Duodenal mucosa (tissue), 2 donors: ENCODE measurements at regions not wholly inside any gene's neighbourhood (a gene's known extent, or its start where the extent isn't known, plus 50 kb on each side); places are given as distances from the start of the nearest gene placed in this dataset.

Experiments
- H3K27ac ChIP-seq: one replicate; pipeline ENCODE4 v1.7.0; 2013; ENCODE audit warnings: low read depth, low read length
- H3K27me3 ChIP-seq, 2 donors: one replicate each; pipeline ENCODE4 v1.7.0; 2013; ENCODE audit warnings: low read length in 2 of 2, control low read depth in 1 of 2; ENCODE audit not compliant: insufficient read depth in 2 of 2, control insufficient read depth in 1 of 2
- H3K36me3 ChIP-seq, 2 donors: one replicate each; pipeline ENCODE4 v1.7.0; 2013; ENCODE audit warnings: low read length in 2 of 2, control low read depth in 1 of 2; ENCODE audit not compliant: insufficient read depth in 2 of 2, control insufficient read depth in 1 of 2
- H3K4me1 ChIP-seq, 2 donors: one replicate each; pipeline ENCODE4 v1.7.0; 2013; ENCODE audit warnings: low read length in 2 of 2, control low read depth in 1 of 2; ENCODE audit not compliant: insufficient read depth in 2 of 2, control insufficient read depth in 1 of 2
- H3K4me3 ChIP-seq, 2 donors: one replicate each; pipeline ENCODE4 v1.7.0; 2013; ENCODE audit warnings: low read length in 2 of 2, low read depth in 1 of 2
- H3K9ac ChIP-seq, 2 donors: one replicate each; pipeline ENCODE4 v1.7.0; 2013; ENCODE audit warnings: low read length in 2 of 2, low read depth in 1 of 2
- H3K9me3 ChIP-seq, 2 donors: one replicate each; pipeline ENCODE4 v1.7.0; 2013; ENCODE audit warnings: low read length in 2 of 2, control low read depth in 1 of 2; ENCODE audit not compliant: control insufficient read depth in 1 of 2

GRCh38 chr1:67582625-67583461 is 102.2 kb upstream of the GADD45A start:
- Histone ChIP-seq H3K9ac (no peak overlapping the region), H3K27ac (no peak overlapping the region), H3K9me3 (no peaks in the 10 kb centered on the region), H3K4me1 (no peaks in the 10 kb centered on the region), H3K4me3 (no peak overlapping the region), H3K27me3 (no peaks in the 10 kb centered on the region), H3K36me3 (no peaks in the 10 kb centered on the region)

GRCh38 chr1:67583462-67583950 is 101.5 kb upstream of the GADD45A start:
- Histone ChIP-seq H3K36me3 (no peaks in the 10 kb centered on the region), H3K27me3 (no peaks in the 10 kb centered on the region), H3K27ac (no peak overlapping the region), H3K4me1 (no peaks in the 10 kb centered on the region), H3K4me3 (no peak overlapping the region), H3K9ac (no peak overlapping the region), H3K9me3 (no peaks in the 10 kb centered on the region)

GRCh38 chr1:67584938-67585337 is 100.1 kb upstream of the GADD45A start:
- H3K4me1 ChIP-seq = no peaks in the 10 kb centered on the region
- no peak overlapping the region for H3K9ac ChIP-seq
- no peaks in the 10 kb centered on the region for H3K36me3 ChIP-seq
- no peaks in the 10 kb centered on the region for H3K27me3 ChIP-seq
- H3K27ac ChIP-seq = no peak overlapping the region
- no peak overlapping the region for H3K4me3 ChIP-seq
- no peaks in the 10 kb centered on the region for H3K9me3 ChIP-seq

- Histone ChIP-seq H3K36me3 (no peaks in the 10 kb centered on the region), H3K4me1 (no peaks in the 10 kb centered on the region), H3K9me3 (no peaks in the 10 kb centered on the region), H3K4me3 (no peak overlapping the region), H3K27me3 (no peaks in the 10 kb centered on the region), H3K9ac (no peak overlapping the region), H3K27ac (no peak overlapping the region)
Measured at GRCh38 chr1:67586596-67586995, 98.4 kb upstream of the GADD45A start.

DNA sequence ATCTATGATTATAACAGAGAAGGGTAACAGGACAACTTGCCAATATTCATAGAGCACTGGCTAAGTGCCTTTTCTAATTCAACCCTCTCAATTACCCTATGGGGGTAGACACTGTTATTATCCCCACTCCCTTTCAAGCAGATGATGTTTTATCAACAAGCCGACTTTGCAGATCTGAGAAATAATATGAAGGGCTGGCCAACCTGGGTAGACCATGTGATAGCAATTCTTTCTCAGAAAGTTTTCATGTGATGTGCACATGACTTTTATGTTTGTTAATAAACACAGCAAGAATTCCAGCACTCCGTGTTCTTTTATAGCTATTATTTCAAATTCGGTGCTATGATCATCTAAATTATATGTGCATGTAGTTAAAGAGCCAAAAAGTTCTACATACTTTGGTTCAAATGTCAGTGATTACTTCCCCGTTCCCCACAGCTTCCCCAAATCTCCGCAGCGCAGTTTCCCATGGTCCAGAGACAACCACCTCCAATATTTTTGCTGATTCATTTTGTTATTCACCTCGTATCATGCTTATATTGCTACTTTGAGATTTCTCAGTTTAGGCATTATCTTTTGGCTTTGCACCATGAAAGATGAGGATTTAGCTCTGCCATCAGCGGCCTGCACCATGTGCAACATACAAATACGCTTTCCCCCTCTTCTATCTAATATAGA is 96.7 kb upstream of the GADD45A start:
- H3K4me1 ChIP-seq = no peaks in the 10 kb centered on the region
- H3K27me3 ChIP-seq = no peaks in the 10 kb centered on the region
- no peak overlapping the region for H3K4me3 ChIP-seq
- no peaks in the 10 kb centered on the region for H3K9me3 ChIP-seq
- H3K27ac ChIP-seq = no peak overlapping the region
- no peak overlapping the region for H3K9ac ChIP-seq
- no peaks in the 10 kb centered on the region for H3K36me3 ChIP-seq

DNA sequence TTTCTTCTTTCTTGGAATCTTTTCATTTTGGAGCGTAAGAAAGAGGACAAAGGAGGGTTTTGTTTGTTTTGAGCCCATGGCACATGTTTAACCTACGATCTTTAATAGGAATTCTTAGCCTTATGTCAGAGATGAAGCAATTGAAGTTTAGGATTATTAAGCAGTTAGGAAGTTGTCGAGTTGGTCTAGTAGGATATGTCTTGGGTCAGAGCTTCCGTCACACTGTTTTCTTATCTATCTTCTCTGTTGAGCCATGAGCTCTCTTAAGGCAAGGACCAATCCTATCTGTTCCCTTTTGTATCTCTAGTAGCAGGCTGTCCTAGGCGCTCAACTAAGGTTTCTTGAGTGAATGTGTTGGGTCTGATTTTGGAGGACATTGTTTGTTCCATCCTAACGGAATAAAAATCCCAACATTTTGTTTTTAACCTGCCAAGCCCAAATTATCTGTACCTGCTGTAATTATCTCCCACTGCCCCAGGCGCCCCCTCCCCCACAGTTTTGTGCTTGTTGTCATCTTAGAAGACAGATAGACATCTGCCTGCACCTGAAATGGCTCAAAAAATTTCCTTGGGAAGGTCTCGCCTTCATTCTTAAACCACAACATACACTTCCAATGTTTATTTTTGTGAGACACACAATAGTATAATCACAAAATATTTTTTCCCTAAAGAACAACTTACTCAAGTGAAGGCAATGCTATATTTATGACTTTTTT is 95.3 kb upstream of the GADD45A start:
- Histone ChIP-seq H3K9ac (no peak overlapping the region), H3K27me3 (no peaks in the 10 kb centered on the region), H3K27ac (no peak overlapping the region), H3K36me3 (no peaks in the 10 kb centered on the region), H3K4me1 (no peaks in the 10 kb centered on the region), H3K9me3 (no peaks in the 10 kb centered on the region), H3K4me3 (no peak overlapping the region)

GRCh38 chr1:67590329-67590728 is 94.7 kb upstream of the GADD45A start:
- Histone ChIP-seq H3K4me1 (no peaks in the 10 kb centered on the region), H3K9me3 (no peaks in the 10 kb centered on the region), H3K27ac (no peak overlapping the region), H3K9ac (no peak overlapping the region), H3K4me3 (no peak overlapping the region), H3K27me3 (no peaks in the 10 kb centered on the region), H3K36me3 (no peaks in the 10 kb centered on the region)

DNA sequence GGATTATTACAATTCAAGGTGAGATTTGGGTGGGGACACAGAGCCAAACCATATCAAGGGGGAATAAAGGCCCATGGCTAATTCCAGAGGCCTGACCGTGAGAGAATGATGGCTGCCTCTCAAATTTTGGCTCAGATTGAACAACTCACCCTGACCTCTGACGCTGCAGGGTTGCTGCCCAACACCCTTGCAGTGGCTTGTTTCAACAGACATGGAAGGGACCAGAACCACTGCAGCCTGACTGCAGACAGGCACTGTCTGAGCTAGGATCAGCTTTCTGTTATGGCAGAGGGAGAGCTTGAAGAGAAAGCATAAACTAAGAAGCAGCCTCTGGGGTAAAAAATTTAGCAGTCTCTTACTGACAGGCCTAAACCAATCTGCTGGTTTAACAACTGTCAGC is 90.2 kb upstream of the GADD45A start:
- Histone ChIP-seq H3K4me3 (no peak overlapping the region), H3K36me3 (no peaks in the 10 kb centered on the region)

DNA sequence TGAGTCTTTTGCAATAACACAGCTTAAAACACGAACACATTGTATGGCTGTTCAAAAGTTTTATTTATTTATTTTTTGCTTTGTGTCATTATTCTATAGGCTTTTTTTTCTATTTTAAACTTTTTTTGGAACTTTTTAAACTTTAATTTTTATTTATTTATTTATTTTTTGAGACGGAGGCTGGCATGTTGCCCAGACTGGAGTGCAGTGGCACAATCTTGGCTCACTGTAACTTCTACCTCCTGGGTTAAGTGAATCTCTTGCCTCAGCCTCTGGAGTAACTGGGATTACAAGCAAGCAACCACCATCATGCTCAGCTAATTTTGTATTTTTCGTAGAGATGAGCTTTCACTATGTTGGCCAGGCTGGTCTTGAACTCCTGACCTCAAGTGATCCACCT is 88.3 kb upstream of the GADD45A start:
- H3K4me3 ChIP-seq = no peak overlapping the region
- no peaks in the 10 kb centered on the region for H3K27me3 ChIP-seq
- no peak overlapping the region for H3K9ac ChIP-seq
- H3K27ac ChIP-seq = no peak overlapping the region
- no peaks in the 10 kb centered on the region for H3K4me1 ChIP-seq
- H3K9me3 ChIP-seq = no peaks in the 10 kb centered on the region
- no peaks in the 10 kb centered on the region for H3K36me3 ChIP-seq

More for the DNA sequence above, 90.2 kb upstream of the GADD45A start:
- H3K9ac ChIP-seq = no peak overlapping the region
- H3K27me3 ChIP-seq = no peaks in the 10 kb centered on the region
- no peaks in the 10 kb centered on the region for H3K4me1 ChIP-seq
- H3K27ac ChIP-seq = no peak overlapping the region
- no peaks in the 10 kb centered on the region for H3K9me3 ChIP-seq

DNA sequence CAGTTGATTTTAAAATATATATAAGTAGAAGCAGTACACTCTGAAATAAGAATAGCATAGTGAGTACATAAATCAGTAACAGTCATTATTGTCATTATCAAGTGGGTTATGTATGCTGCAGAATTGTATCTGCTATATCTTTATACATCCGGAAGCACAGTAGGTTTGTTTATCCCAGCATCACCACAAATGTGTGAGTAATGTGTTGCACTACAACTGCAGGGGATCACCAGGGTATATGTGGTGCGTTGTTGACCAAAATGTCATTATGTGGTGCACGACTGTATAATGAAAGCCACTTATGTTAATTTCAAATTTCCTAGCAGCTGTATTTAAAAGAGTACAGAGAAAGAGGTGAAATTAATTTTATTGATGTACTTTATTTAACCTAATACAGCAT is 87.7 kb upstream of the GADD45A start:
- H3K9me3 ChIP-seq = no peaks in the 10 kb centered on the region
- H3K9ac ChIP-seq = no peak overlapping the region
- H3K27me3 ChIP-seq = no peaks in the 10 kb centered on the region
- H3K4me1 ChIP-seq = no peaks in the 10 kb centered on the region
- H3K27ac ChIP-seq = no peak overlapping the region
- no peaks in the 10 kb centered on the region for H3K36me3 ChIP-seq
- no peak overlapping the region for H3K4me3 ChIP-seq
